HepG2 (cell line): ENCODE measurements at regions not wholly inside any gene's neighbourhood (a gene's known extent, or its start where the extent isn't known, plus 50 kb on each side); places are given as distances from the start of the nearest gene placed in this dataset.
A peak's percentile ranks its signal among the peaks of the same experiment; 100 is the strongest.

Experiments used
- AGO2 ChIP-seq: fragments of 200-400 bp; formaldehyde crosslinking; optimal IDR thresholded peaks from 2 replicates; pipeline ENCODE3; 2017; ENCODE audit warnings: mild to moderate bottlenecking, low read depth, low read length, moderate library complexity
- BCL6 ChIP-seq: IDR thresholded peaks from 2 replicates; pipeline ENCODE4 v1.6.1; 2016; ENCODE audit warnings: missing genetic modification reagents, missing compliant biosample characterization
- CCAR2 ChIP-seq: fragments of 200-400 bp; formaldehyde crosslinking; optimal IDR thresholded peaks from 2 replicates; pipeline ENCODE3; 2018; ENCODE audit warnings: low read depth, mild to moderate bottlenecking, low read length, moderate library complexity
- CEBPB ChIP-seq: IDR thresholded peaks from 2 replicates; pipeline ENCODE4 v1.6.1; 2011; ENCODE audit warnings: low read depth, low read length, improper control_type of control experiment, borderline replicate concordance
- CEBPG ChIP-seq: IDR thresholded peaks from 2 replicates; pipeline ENCODE4 v1.6.1; 2016
- CREB3 ChIP-seq: sonication (generic); formaldehyde crosslinking; IDR thresholded peaks from 2 replicates; pipeline ENCODE4 v1.5.0; 2020; ENCODE audit warnings: missing genetic modification reagents
- GATAD2A ChIP-seq: IDR thresholded peaks from 2 replicates; pipeline ENCODE4 v1.6.1; 2016
- HMG20A ChIP-seq: IDR thresholded peaks from 2 replicates; pipeline ENCODE4 v1.6.1; 2016; ENCODE audit warnings: borderline replicate concordance
- HNF4A ChIP-seq: sonication (generic); formaldehyde crosslinking; IDR thresholded peaks from 2 replicates; pipeline ENCODE4 v1.4.0; 2020; ENCODE audit warnings: missing genetic modification reagents
- LRRFIP1 ChIP-seq: sonication (generic); formaldehyde crosslinking; conservative IDR thresholded peaks from 2 replicates; pipeline ENCODE4 v1.4.0; 2020; ENCODE audit warnings: missing genetic modification reagents
- MZF1 ChIP-seq: sonication (generic); formaldehyde crosslinking; IDR thresholded peaks from 2 replicates; pipeline ENCODE4 v1.8.1; 2023; ENCODE audit warnings: mild to moderate bottlenecking, missing genetic modification reagents, borderline replicate concordance
- PHF21A ChIP-seq: sonication (generic); formaldehyde crosslinking; IDR thresholded peaks from 2 replicates; pipeline ENCODE4 v1.5.0; 2020; ENCODE audit warnings: mild to moderate bottlenecking, missing genetic modification reagents
- PITX1 ChIP-seq: sonication (generic); formaldehyde crosslinking; IDR thresholded peaks from 2 replicates; pipeline ENCODE4 v1.5.1; 2020; ENCODE audit warnings: mild to moderate bottlenecking, missing genetic modification reagents
- RFXAP ChIP-seq: sonication (generic); formaldehyde crosslinking; IDR thresholded peaks from 2 replicates; pipeline ENCODE4 v1.4.0; 2020; ENCODE audit warnings: missing genetic modification reagents, borderline replicate concordance
- TBX2 ChIP-seq: sonication (generic); formaldehyde crosslinking; IDR thresholded peaks from 2 replicates; pipeline ENCODE4 v1.5.0; 2020; ENCODE audit warnings: missing genetic modification reagents, mild to moderate bottlenecking, borderline replicate concordance
- YEATS4 ChIP-seq: sonication (generic); formaldehyde crosslinking; IDR thresholded peaks from 2 replicates; pipeline ENCODE4 v1.4.0; 2020; ENCODE audit warnings: missing genetic modification reagents, borderline replicate concordance
- ZBTB7A ChIP-seq: sonication (generic); formaldehyde crosslinking; IDR thresholded peaks from 2 replicates; pipeline ENCODE4 v1.8.0; 2022; ENCODE audit warnings: mild to moderate bottlenecking, missing genetic modification reagents
- ZBTB8A ChIP-seq: sonication (generic); formaldehyde crosslinking; IDR thresholded peaks from 2 replicates; pipeline ENCODE4 v1.4.0; 2020; ENCODE audit warnings: mild to moderate bottlenecking, low read depth, missing genetic modification reagents, borderline replicate concordance
- ZFY ChIP-seq: sonication (generic); formaldehyde crosslinking; IDR thresholded peaks from 2 replicates; pipeline ENCODE4 v1.4.0; 2020; ENCODE audit warnings: missing genetic modification reagents
- ZGPAT ChIP-seq: IDR thresholded peaks from 2 replicates; pipeline ENCODE4 v1.6.1; 2016; ENCODE audit warnings: mild to moderate bottlenecking
- ZMYM4 ChIP-seq: sonication (generic); formaldehyde crosslinking; IDR thresholded peaks from 2 replicates; pipeline ENCODE4 v1.8.1; 2023; ENCODE audit warnings: mild to moderate bottlenecking, missing genetic modification reagents
- ZNF180 ChIP-seq: sonication (generic); formaldehyde crosslinking; IDR thresholded peaks from 2 replicates; pipeline ENCODE4 v1.4.0; 2020; ENCODE audit warnings: low read depth, missing genetic modification reagents, borderline replicate concordance
- ZNF274 ChIP-seq: sonication (generic); formaldehyde crosslinking; IDR thresholded peaks from 2 replicates; pipeline ENCODE4 v1.5.1; 2020; ENCODE audit warnings: mild to moderate bottlenecking, missing genetic modification reagents
- ZNF501 ChIP-seq: sonication (generic); formaldehyde crosslinking; IDR thresholded peaks from 2 replicates; pipeline ENCODE4 v1.5.1; 2020; ENCODE audit warnings: mild to moderate bottlenecking, moderate library complexity, missing genetic modification reagents
- ZNF510 ChIP-seq: sonication (generic); formaldehyde crosslinking; IDR thresholded peaks from 2 replicates; pipeline ENCODE4 v1.4.0; 2020; ENCODE audit warnings: low read depth, mild to moderate bottlenecking, missing genetic modification reagents
- ZNF709 ChIP-seq: sonication (generic); formaldehyde crosslinking; IDR thresholded peaks from 2 replicates; pipeline ENCODE4 v1.5.0; 2020; ENCODE audit warnings: mild to moderate bottlenecking, missing genetic modification reagents
- ZNF747 ChIP-seq: sonication (generic); formaldehyde crosslinking; IDR thresholded peaks from 2 replicates; pipeline ENCODE4 v1.8.1; 2023; ENCODE audit warnings: missing genetic modification reagents, mild to moderate bottlenecking, borderline replicate concordance

- no peak for TF ChIP-seq RFXAP (CRISPR knock-in tag)
- no peak for TF ChIP-seq ZNF274 (CRISPR knock-in tag)
- 0 out of 2 replicates have a peak, but pooled peaks have one; percentile 30 for TF ChIP-seq PHF21A
- TF ChIP-seq CEBPG (CRISPR knock-in tag) = peak; percentile 85
- TF ChIP-seq ZBTB7A = no peak
- TF ChIP-seq ZFY = peak; percentile 26; the same call in 1 of the 2 replicates
- peak; percentile 12; the same call in 1 of the 2 replicates for TF ChIP-seq HNF4A (CRISPR knock-in tag)
- TF ChIP-seq ZNF709 (CRISPR knock-in tag) = no peak
- TF ChIP-seq CEBPB = peak; percentile 93
- 0 out of 2 replicates have a peak, but pooled peaks have one; percentile 13 for TF ChIP-seq ZMYM4
- no peak for TF ChIP-seq AGO2
- TF ChIP-seq GATAD2A = peak; percentile 61
- TF ChIP-seq ZNF510 (CRISPR knock-in tag) = peak; percentile 73; the same call in 1 of the 2 replicates
- peak; percentile 55; the same call in 1 of the 2 replicates for TF ChIP-seq CREB3 (CRISPR knock-in tag)
- TF ChIP-seq PITX1 (CRISPR knock-in tag) = no peak
- no peak for TF ChIP-seq CCAR2
- TF ChIP-seq LRRFIP1 (CRISPR knock-in tag) = 0 out of 2 replicates have a peak, but pooled peaks have one; percentile 17
- peak; percentile 51 for TF ChIP-seq BCL6 (CRISPR knock-in tag)
- no peak for TF ChIP-seq ZNF180 (CRISPR knock-in tag)
- TF ChIP-seq ZGPAT = peak; percentile 18; the same call in 1 of the 2 replicates
- TF ChIP-seq ZBTB8A = peak; percentile 39; the same call in 1 of the 2 replicates
- TF ChIP-seq ZNF501 = 0 out of 2 replicates have a peak, but pooled peaks have one; percentile 20
- no peak for TF ChIP-seq TBX2 (CRISPR knock-in tag)
- TF ChIP-seq ZNF747 = no peak
- 0 out of 2 replicates have a peak, but pooled peaks have one; percentile 15 for TF ChIP-seq HMG20A (CRISPR knock-in tag)
- TF ChIP-seq MZF1 (CRISPR knock-in tag) = no peak
- TF ChIP-seq YEATS4 (CRISPR knock-in tag) = peak; percentile 40; the same call in 1 of the 2 replicates
Observed at GRCh38 chr6:151681433-151682059, 125.9 kb upstream of the ESR1 start (continued).
